K562 (cell line): ENCODE measurements at regions not wholly inside any gene's neighbourhood (a gene's known extent, or its start where the extent isn't known, plus 50 kb on each side); places are given as distances from the start of the nearest gene placed in this dataset.

Experiments
- FOXO4 ChIP-seq: fragments of 450-650 bp; formaldehyde crosslinking; IDR thresholded peaks from 2 replicates; pipeline ENCODE4 v1.4.0; 2020; ENCODE audit warnings: mild to moderate bottlenecking, moderate library complexity
- MCM5 ChIP-seq: fragments of 450-650 bp; IDR thresholded peaks from 2 replicates; pipeline ENCODE4 v1.6.1; 2016; ENCODE audit warnings: low read depth
- NR1H2 ChIP-seq: sonication (generic); formaldehyde crosslinking; IDR thresholded peaks from 2 replicates; pipeline ENCODE4 v1.4.0; 2020; ENCODE audit warnings: mild to moderate bottlenecking, missing genetic modification reagents
- RBM15 ChIP-seq: fragments of 200-400 bp; formaldehyde crosslinking; IDR thresholded peaks from 2 replicates; pipeline ENCODE4 v1.6.1; 2018; ENCODE audit warnings: mild to moderate bottlenecking, low read length, moderate library complexity; ENCODE audit not compliant: insufficient read depth
- RERE ChIP-seq: sonication (generic); formaldehyde crosslinking; IDR thresholded peaks from 2 replicates; pipeline ENCODE4 v1.8.0; 2023; ENCODE audit warnings: missing genetic modification reagents, mild to moderate bottlenecking, borderline replicate concordance
- REST ChIP-seq, 2 experiments: fragments of 450-650 bp; formaldehyde crosslinking in 1 of 2; IDR thresholded peaks; 2 replicates each; pipeline versions ENCODE4 v1.4.0 to v1.6.1; 2014 to 2020; ENCODE audit warnings: mild to moderate bottlenecking in 2 of 2, borderline replicate concordance in 1 of 2, low read depth in 1 of 2
- ZNF511 ChIP-seq: sonication (generic); formaldehyde crosslinking; IDR thresholded peaks from 2 replicates; pipeline ENCODE4 v1.8.0; 2022; ENCODE audit warnings: mild to moderate bottlenecking, missing genetic modification reagents

GRCh38 chr19:28546148-28546685 lies 666.7 kb downstream of the UQCRFS1 start (continued):
- TF ChIP-seq MCM5: no peak
- TF ChIP-seq RBM15: no peak
- TF ChIP-seq ZNF511 (CRISPR knock-in tag): no peak
- TF ChIP-seq NR1H2: no peak
- peak; percentile 81 for TF ChIP-seq REST (IDR thresholded peaks at IDR 0.05; ENCODE audit: borderline replicate concordance)
- TF ChIP-seq REST (CRISPR knock-in tag; IDR thresholded peaks at IDR 0.05; ENCODE audit: low read depth): no peak
- TF ChIP-seq RERE: no peak
- TF ChIP-seq FOXO4 (CRISPR knock-in tag): no peak
